Karpas-422 (cell line): ENCODE measurements at regions not wholly inside any gene's neighbourhood (a gene's known extent, or its start where the extent isn't known, plus 50 kb on each side); places are given as distances from the start of the nearest gene placed in this dataset.

Experiments used
- DNase-seq: peaks from one replicate; pipeline ENCODE4 v3.0.0-alpha.2; 2015
- H2AFZ ChIP-seq: fragments of 200-600 bp; sonication (generic); 2 replicates; pipeline ENCODE4 v1.6.1; 2014; ENCODE audit warnings: antibody characterized with exemption, low read length, mixed read lengths
- H3K27ac ChIP-seq: fragments of 200-600 bp; sonication (generic); 2 replicates; pipeline ENCODE4 v1.5.1; 2014; ENCODE audit warnings: mild to moderate bottlenecking, low read length, moderate library complexity
- H3K27me3 ChIP-seq: fragments of 200-600 bp; sonication (generic); 2 replicates; pipeline ENCODE4 v1.6.1; 2014; ENCODE audit warnings: low read length, mixed read lengths
- H3K36me3 ChIP-seq: fragments of 200-600 bp; sonication (generic); 2 replicates; pipeline ENCODE4 v1.6.1; 2014; ENCODE audit warnings: low read length, mixed read lengths; ENCODE audit not compliant: insufficient read depth
- H3K4me1 ChIP-seq: fragments of 200-600 bp; sonication (generic); 2 replicates; pipeline ENCODE4 v1.6.1; 2014; ENCODE audit warnings: mild to moderate bottlenecking, low read length, mixed read lengths
- H3K4me2 ChIP-seq: fragments of 200-600 bp; sonication (generic); 2 replicates; pipeline ENCODE4 v1.6.1; 2014; ENCODE audit warnings: low read length, low read depth, mild to moderate bottlenecking; ENCODE audit not compliant: poor library complexity, severe bottlenecking
- H3K4me3 ChIP-seq: fragments of 200-600 bp; sonication (generic); 2 replicates; pipeline ENCODE4 v1.5.1; 2014; ENCODE audit warnings: mild to moderate bottlenecking, antibody characterized with exemption, low read length, mixed read lengths
- H3K79me2 ChIP-seq: fragments of 200-600 bp; sonication (generic); 2 replicates; pipeline ENCODE4 v1.6.1; 2014; ENCODE audit warnings: mild to moderate bottlenecking, low read length, mixed read lengths
- H3K9ac ChIP-seq: fragments of 200-600 bp; sonication (generic); 2 replicates; pipeline ENCODE4 v1.6.0; 2014; ENCODE audit warnings: low read length
- H3K9me2 ChIP-seq: fragments of 200-600 bp; sonication (generic), shearing (Covaris generic); replicated peaks from 2 replicates; pipeline ENCODE4 v1.6.0; 2014; ENCODE audit warnings: mild to moderate bottlenecking, low read length, moderate library complexity; ENCODE audit not compliant: insufficient read depth
- H3K9me3 ChIP-seq: fragments of 300-700, 200-600 bp; sonication (generic); 2 replicates; pipeline ENCODE4 v1.6.1; 2014; ENCODE audit warnings: low read length, mixed read lengths
- H4K20me1 ChIP-seq: fragments of 200-600 bp; sonication (generic); 2 replicates; pipeline ENCODE4 v1.6.1; 2014; ENCODE audit warnings: mild to moderate bottlenecking, antibody characterized with exemption, low read length, low read depth; ENCODE audit not compliant: insufficient read depth

DNA sequence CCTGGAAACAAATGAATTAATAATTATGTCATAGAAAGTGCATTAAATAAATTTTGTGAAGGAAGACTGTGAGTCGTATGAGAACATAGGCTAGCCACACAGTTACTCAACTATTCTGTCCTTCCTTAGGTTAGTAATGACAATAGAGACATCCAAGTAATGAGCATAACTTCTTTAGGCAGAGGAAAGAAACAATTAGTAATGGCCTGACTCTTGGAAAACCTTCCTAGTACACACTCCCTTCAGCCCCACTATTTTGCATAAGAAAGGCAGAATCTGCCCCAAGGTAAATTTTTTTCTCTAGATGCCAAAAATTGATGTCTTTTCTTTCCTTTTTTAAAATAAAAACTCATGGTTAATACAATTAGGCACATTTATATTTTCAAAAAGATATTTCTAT lies 1619.0 kb upstream of the WWC1 start:
- Histone ChIP-seq H3K9me3 (peaks cover 25% of the 10 kb centered on the region), H3K4me1 (no peaks in the 10 kb centered on the region), H3K27me3 (no peaks in the 10 kb centered on the region), H3K79me2 (no peaks in the 10 kb centered on the region), H3K9ac (no peak overlapping the region), H3K9me2 (no peaks in the 10 kb centered on the region), H3K4me3 (no peak overlapping the region), H3K4me2 (no peak overlapping the region), H3K36me3 (no peaks in the 10 kb centered on the region), H3K27ac (no peak overlapping the region), H2AFZ (no peak overlapping the region), H4K20me1 (no peaks in the 10 kb centered on the region)
- DNase-seq, result no peak

DNA sequence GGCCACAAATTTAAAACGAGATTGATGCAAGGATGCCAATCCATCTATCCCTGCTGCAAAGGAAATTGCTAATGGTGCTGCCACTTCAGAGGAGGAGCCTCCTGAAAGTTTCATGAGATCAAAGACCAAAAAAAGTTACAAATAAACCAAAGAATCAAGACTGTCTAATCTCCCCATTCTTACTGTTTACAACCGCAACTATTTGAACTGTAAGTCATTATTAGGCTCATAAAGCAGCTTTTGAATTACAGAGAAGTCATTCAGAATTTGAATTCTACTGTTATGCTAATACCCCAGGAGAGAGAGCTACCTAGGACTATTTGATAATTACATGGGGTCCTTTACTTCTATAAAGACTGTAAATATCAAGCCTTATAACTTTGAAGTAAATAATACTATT lies 1613.6 kb upstream of the WWC1 start:
- H3K36me3 ChIP-seq, result no peaks in the 10 kb centered on the region
- H2AFZ ChIP-seq, result no peak overlapping the region
- H3K79me2 ChIP-seq, result no peaks in the 10 kb centered on the region
- no peak overlapping the region for H3K4me2 ChIP-seq
- no peak overlapping the region for H3K4me3 ChIP-seq
- DNase-seq, result no peak
- H3K4me1 ChIP-seq, result no peaks in the 10 kb centered on the region
- H3K9me2 ChIP-seq, result no peaks in the 10 kb centered on the region
- no peaks in the 10 kb centered on the region; the same call in 1 of the 2 replicates for H3K27me3 ChIP-seq
- H3K9me3 ChIP-seq, result peaks cover 17% of the 10 kb centered on the region; the same call in 1 of the 2 replicates
- no peak overlapping the region for H3K9ac ChIP-seq
- no peak overlapping the region for H3K27ac ChIP-seq
- H4K20me1 ChIP-seq, result no peaks in the 10 kb centered on the region

DNA sequence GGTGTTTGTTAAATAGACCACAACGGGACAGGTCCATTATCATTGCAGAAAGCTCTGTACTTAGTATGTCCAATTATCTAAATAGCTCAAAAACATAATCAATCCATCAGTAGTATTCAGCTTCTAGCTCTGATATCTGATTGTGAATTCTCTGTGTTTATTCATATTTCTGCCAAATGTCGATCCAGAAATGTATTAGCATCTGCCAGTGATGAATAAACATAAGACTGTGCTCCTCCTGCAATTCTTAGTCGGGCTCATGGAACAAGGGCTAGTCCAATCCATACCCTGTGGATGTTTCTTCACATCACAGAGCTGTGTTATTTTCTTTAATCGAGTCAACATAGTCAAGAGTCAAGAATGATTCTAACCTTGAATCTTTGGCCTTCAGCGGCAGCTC lies 1612.1 kb upstream of the WWC1 start:
- no peak overlapping the region for H3K4me3 ChIP-seq
- no peaks in the 10 kb centered on the region for H3K79me2 ChIP-seq
- no peaks in the 10 kb centered on the region for H3K4me1 ChIP-seq
- H3K4me2 ChIP-seq, result no peak overlapping the region
- no peak overlapping the region for H3K9ac ChIP-seq
- no peak overlapping the region for H3K27ac ChIP-seq
- no peak overlapping the region for H2AFZ ChIP-seq
- no peaks in the 10 kb centered on the region for H4K20me1 ChIP-seq
- no peaks in the 10 kb centered on the region; the same call in 1 of the 2 replicates for H3K27me3 ChIP-seq
- no peaks in the 10 kb centered on the region for H3K9me2 ChIP-seq
- peaks cover 21% of the 10 kb centered on the region; the same call in 1 of the 2 replicates for H3K9me3 ChIP-seq
- DNase-seq, result no peak
- H3K36me3 ChIP-seq, result no peaks in the 10 kb centered on the region

DNA sequence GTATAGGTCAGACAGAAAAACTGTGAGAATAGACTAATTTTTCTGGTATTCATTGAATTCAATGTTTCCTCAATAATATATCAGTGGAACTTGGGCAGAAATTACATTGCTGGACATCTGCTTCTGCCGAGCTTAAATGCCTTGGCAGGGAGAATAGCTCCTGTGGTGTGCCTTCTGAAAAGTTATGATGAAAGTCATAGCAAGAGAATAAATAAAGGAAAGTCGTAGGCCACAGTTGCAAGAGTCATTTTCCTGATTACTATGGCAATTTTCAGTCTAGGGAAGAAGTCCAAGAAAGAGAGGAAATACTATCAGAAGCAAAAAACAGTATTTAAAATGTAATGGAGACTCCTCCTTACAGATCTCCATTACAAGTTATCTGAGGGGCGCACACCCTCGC lies 1596.1 kb upstream of the WWC1 start:
- Histone ChIP-seq H3K27me3 (no peaks in the 10 kb centered on the region), H3K4me2 (no peak overlapping the region), H3K9me3 (no peaks in the 10 kb centered on the region; the same call in 1 of the 2 replicates), H3K27ac (no peak overlapping the region), H3K36me3 (no peaks in the 10 kb centered on the region), H3K9ac (no peak overlapping the region), H3K9me2 (no peaks in the 10 kb centered on the region), H3K79me2 (no peaks in the 10 kb centered on the region), H2AFZ (no peak overlapping the region), H3K4me3 (no peak overlapping the region), H4K20me1 (no peaks in the 10 kb centered on the region), H3K4me1 (no peaks in the 10 kb centered on the region)
- DNase-seq, result no peak

DNA sequence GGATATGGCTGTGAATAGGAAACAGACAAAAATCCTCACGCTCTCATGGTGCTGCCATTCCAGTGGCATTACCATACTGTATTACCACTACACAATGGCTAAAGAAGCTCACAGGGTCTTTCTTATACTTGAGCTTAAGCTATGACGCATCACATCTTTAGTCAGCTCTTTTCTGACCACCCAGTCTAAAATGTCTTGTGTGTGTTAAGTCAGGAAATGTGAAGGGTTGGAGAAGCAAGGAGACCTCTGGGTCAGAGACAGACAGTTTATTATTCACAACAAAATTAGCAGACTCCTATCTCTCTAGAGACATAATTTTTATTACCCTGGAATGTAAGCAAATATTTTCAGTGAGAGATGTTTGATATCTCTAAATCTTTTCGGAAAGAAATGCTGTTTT lies 1583.2 kb upstream of the WWC1 start:
- Histone ChIP-seq H3K4me1 (no peaks in the 10 kb centered on the region), H3K36me3 (no peaks in the 10 kb centered on the region), H3K4me3 (no peak overlapping the region), H3K9ac (no peak overlapping the region), H3K27me3 (no peaks in the 10 kb centered on the region), H3K4me2 (no peak overlapping the region), H3K27ac (no peak overlapping the region), H3K9me2 (no peaks in the 10 kb centered on the region), H3K79me2 (no peaks in the 10 kb centered on the region), H2AFZ (no peak overlapping the region), H3K9me3 (peaks cover 25% of the 10 kb centered on the region), H4K20me1 (no peaks in the 10 kb centered on the region)
- DNase-seq, result no peak

DNA sequence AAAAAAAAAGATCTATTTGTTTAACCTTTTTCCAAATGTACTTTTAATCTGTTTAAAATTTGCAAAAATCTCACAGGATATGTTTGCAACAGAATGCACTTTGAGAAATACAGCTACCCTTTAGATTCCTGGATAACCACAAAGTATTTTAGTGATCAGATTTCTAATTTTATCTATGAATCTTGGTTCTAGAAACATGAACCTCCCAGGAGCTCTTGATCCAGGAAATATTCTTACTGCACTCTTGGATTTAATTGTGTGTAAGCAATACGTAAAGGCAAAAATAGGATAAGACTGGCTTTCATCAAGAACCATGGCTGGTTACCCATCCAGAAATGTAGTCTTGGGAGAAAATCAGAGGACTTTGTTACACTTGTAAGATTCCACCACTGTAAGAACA lies 1581.8 kb upstream of the WWC1 start:
- peaks cover 30% of the 10 kb centered on the region for H3K9me3 ChIP-seq
- no peak overlapping the region for H2AFZ ChIP-seq
- H3K27me3 ChIP-seq, result no peaks in the 10 kb centered on the region
- no peaks in the 10 kb centered on the region for H4K20me1 ChIP-seq
- H3K4me1 ChIP-seq, result no peaks in the 10 kb centered on the region
- DNase-seq, result no peak
- no peak overlapping the region for H3K27ac ChIP-seq
- H3K9ac ChIP-seq, result no peak overlapping the region
- no peak overlapping the region for H3K4me3 ChIP-seq
- H3K9me2 ChIP-seq, result no peaks in the 10 kb centered on the region
- no peaks in the 10 kb centered on the region for H3K79me2 ChIP-seq
- H3K36me3 ChIP-seq, result no peaks in the 10 kb centered on the region
- no peak overlapping the region for H3K4me2 ChIP-seq

GRCh38 chr5:166710271-166710670 lies 1581.2 kb upstream of the WWC1 start:
- H3K9ac ChIP-seq, result no peak overlapping the region
- H3K9me3 ChIP-seq, result peaks cover 27% of the 10 kb centered on the region
- H3K4me3 ChIP-seq, result no peak overlapping the region
- H3K4me2 ChIP-seq, result no peak overlapping the region
- H3K79me2 ChIP-seq, result no peaks in the 10 kb centered on the region
- no peaks in the 10 kb centered on the region for H3K9me2 ChIP-seq
- DNase-seq, result no peak
- no peaks in the 10 kb centered on the region for H4K20me1 ChIP-seq
- no peak overlapping the region for H3K27ac ChIP-seq
- no peaks in the 10 kb centered on the region for H3K27me3 ChIP-seq
- no peak overlapping the region for H2AFZ ChIP-seq
- H3K36me3 ChIP-seq, result no peaks in the 10 kb centered on the region
- H3K4me1 ChIP-seq, result no peaks in the 10 kb centered on the region

DNA sequence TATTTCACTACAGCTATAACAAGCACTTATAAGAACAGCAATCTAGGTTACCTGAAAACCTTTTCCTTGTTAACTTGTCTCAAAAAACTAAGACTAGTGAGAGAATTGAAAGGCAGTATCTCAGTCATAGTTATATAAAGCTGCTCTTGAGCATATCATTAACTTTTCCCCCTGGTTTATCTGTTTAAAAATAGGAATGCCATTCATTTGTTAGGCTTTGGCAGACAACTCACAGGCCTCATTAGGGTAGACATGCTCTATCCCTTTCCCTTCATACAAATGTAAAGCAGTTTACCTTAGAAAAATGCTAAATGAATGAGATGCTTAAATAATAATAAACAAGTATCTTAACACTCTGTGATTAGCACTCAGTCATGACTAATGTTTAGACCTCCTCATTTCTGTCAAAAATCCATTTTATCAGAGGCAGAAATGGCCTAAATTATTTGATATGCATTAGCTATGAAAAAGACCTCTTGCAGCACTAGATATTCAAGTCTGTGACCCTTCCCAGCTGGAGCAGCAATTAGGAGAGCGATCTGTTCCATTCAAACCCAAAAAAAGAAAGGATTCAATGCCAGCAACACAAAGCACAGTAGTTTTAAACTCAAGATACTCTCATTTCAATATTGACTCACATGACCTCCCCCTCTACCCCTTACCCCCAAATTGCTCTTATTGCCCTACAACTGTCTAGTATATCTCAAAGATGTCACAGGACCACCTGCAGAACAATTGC lies 1578.8 kb upstream of the WWC1 start:
- Histone ChIP-seq H2AFZ (no peak overlapping the region), H3K9me3 (peaks cover 35% of the 10 kb centered on the region), H3K27me3 (no peaks in the 10 kb centered on the region), H4K20me1 (no peaks in the 10 kb centered on the region), H3K36me3 (no peaks in the 10 kb centered on the region), H3K9ac (no peak overlapping the region), H3K79me2 (no peaks in the 10 kb centered on the region), H3K4me2 (no peak overlapping the region), H3K4me3 (no peak overlapping the region), H3K9me2 (no peaks in the 10 kb centered on the region), H3K4me1 (no peaks in the 10 kb centered on the region), H3K27ac (no peak overlapping the region)
- DNase-seq, result no peak
